ENCODE measurements at regions not wholly inside any gene's neighbourhood (a gene's known extent, or its start where the extent isn't known, plus 50 kb on each side); places are given as distances from the start of the nearest gene placed in this dataset.

- Histone ChIP-seq H3K4me3 (ENCODE audit: extremely low read depth in 1 of 4, insufficient read depth in 2 of 4, low read depth in 3 of 4, low read length in 4 of 4) (no peak overlapping the region), H2BK120ac (replicated peaks; ENCODE audit: low read depth, low read length) (no peak overlapping the region), H4K20me1 (replicated peaks in 1 of 2; ENCODE audit: control insufficient read depth in 1 of 2, insufficient read depth in 2 of 2, low read length in 2 of 2) (no peaks in the 10 kb centered on the region), H3K9ac (replicated peaks in 1 of 4; ENCODE audit: extremely low read depth in 1 of 4, low read depth in 3 of 4, low read length in 3 of 4) (no peak overlapping the region), H3K9me3 (ENCODE audit: insufficient read depth in 2 of 2, low read depth in 1 of 2, low read length in 1 of 2) (peaks cover 0 to 4% of the 10 kb centered on the region in 2 experiments; a peak in 1 of 4 replicates), H4K8ac (ENCODE audit: extremely low read depth, insufficient read depth, low read length) (no peak overlapping the region), H2AFZ (ENCODE audit: low read length) (no peak overlapping the region), H4K91ac (replicated peaks; ENCODE audit: insufficient read length, low read length) (no peak overlapping the region), H3K18ac (ENCODE audit: extremely low read depth, low read length) (no peak overlapping the region), H3K27ac (ENCODE audit: low read depth, low read length) (no peak overlapping the region), H4K5ac (ENCODE audit: insufficient read length, low read depth, low read length) (no peak overlapping the region), H3K23ac (ENCODE audit: insufficient read length) (no peak overlapping the region), H3K36me3 (ENCODE audit: control insufficient read depth in 2 of 4, insufficient read depth in 4 of 4, low read length in 3 of 4) (no peaks in the 10 kb centered on the region), H3K27me3 (replicated peaks in 1 of 4; ENCODE audit: control insufficient read depth in 3 of 4, extremely low read depth in 1 of 4, insufficient read depth in 3 of 4, low read length in 3 of 4) (no peaks in the 10 kb centered on the region), H3K14ac (ENCODE audit: insufficient read length) (no peak overlapping the region), H3K23me2 (ENCODE audit: low read depth, low read length) (no peaks in the 10 kb centered on the region; the same call in 1 of the 2 replicates), H2BK5ac (ENCODE audit: low read depth, low read length) (no peak overlapping the region), H3K56ac (replicated peaks; ENCODE audit: insufficient read length, low read depth, low read length) (no peak overlapping the region), H2AK5ac (ENCODE audit: low read depth, low read length) (no peak overlapping the region), H3K4ac (replicated peaks; ENCODE audit: insufficient read length, low read depth, low read length) (no peak overlapping the region), H3K4me1 (replicated peaks in 1 of 4; ENCODE audit: control insufficient read depth in 3 of 4, insufficient read depth in 4 of 4, low read length in 3 of 4) (no peaks in the 10 kb centered on the region), H2BK20ac (ENCODE audit: low read length) (no peak overlapping the region), H2BK12ac (ENCODE audit: low read depth, low read length) (no peak overlapping the region), H3K79me2 (ENCODE audit: control insufficient read depth in 1 of 2, insufficient read depth in 2 of 2, low read length in 2 of 2) (no peaks in the 10 kb centered on the region), H3K4me2 (ENCODE audit: insufficient read depth in 1 of 2, low read depth in 2 of 2, low read length in 2 of 2) (no peak overlapping the region), H2BK15ac (ENCODE audit: low read length) (no peak overlapping the region), H3K79me1 (ENCODE audit: low read depth, low read length) (no peaks in the 10 kb centered on the region)
- ChIA-PET CTCF (ENCODE audit: partially characterized antibody) (interaction anchor here (0.7 kb wide), 1 partner anchor 14 kb away, joined by 3 read pairs; no protein-coding TSS in a partner anchor), POLR2A (ENCODE audit: partially characterized antibody) (no interaction called here)
- FAIRE-seq, result no peak
- no peak for TF ChIP-seq BACH1 (IDR thresholded peaks at IDR 0.05; ENCODE audit: low read length)
- no peak for DNase-seq (ENCODE audit: low read depth in 1 of 2, low spot score in 2 of 2)
- WGBS, 2 experiments (ENCODE audit: extremely low coverage in 1 of 2, insufficient coverage in 1 of 2, insufficient read length in 1 of 2, insufficient replicate concordance in 2 of 2, low coverage in 1 of 2, low lambda C conversion rate in 2 of 2, missing lambda C conversion rate in 1 of 2), result 85% methylated on average over 1 of the region's 1 CpG; no CpG with 5 or more reads in 1 of the 2 experiments
These were observed 96.8 kb upstream of the MRPS30 start for GRCh38 chr5:44711901-44712300.

All from H1 (cell line).